IPS DF 6.9 (cell line): ENCODE measurements at regions not wholly inside any gene's neighbourhood (a gene's known extent, or its start where the extent isn't known, plus 50 kb on each side); places are given as distances from the start of the nearest gene placed in this dataset.

Experiments used
- DNase-seq: peaks from one replicate; pipeline ENCODE4 v3.0.0-alpha.2; 2013; ENCODE audit warnings: low read depth, low spot score
- H3K27ac ChIP-seq: one replicate; pipeline ENCODE4 v1.5.1; 2013; ENCODE audit warnings: low read length, control low read depth
- H3K27me3 ChIP-seq: 2 replicates; pipeline ENCODE4 v1.6.1; 2013; ENCODE audit warnings: mild to moderate bottlenecking, low read length; ENCODE audit not compliant: control insufficient read depth, insufficient read depth
- H3K36me3 ChIP-seq: 2 replicates; pipeline ENCODE4 v1.6.1; 2013; ENCODE audit warnings: low read length; ENCODE audit not compliant: control insufficient read depth, insufficient read depth
- H3K4me1 ChIP-seq: 2 replicates; pipeline ENCODE4 v1.6.1; 2013; ENCODE audit warnings: low read length; ENCODE audit not compliant: control insufficient read depth, insufficient read depth
- H3K4me3 ChIP-seq: 2 replicates; pipeline ENCODE4 v1.5.1; 2013; ENCODE audit warnings: mild to moderate bottlenecking, low read length
- H3K9me3 ChIP-seq: 2 replicates; pipeline ENCODE4 v1.6.1; 2013; ENCODE audit warnings: low read length, inconsistent platforms; ENCODE audit not compliant: control insufficient read depth, insufficient read depth
- WGBS: extraction: QIAGEN DNeasy Blood & Tissue Kit; methylation state at CpG from one replicate; pipeline ENCODE4 v1.1.7; 2013; ENCODE audit warnings: mixed read lengths, missing lambda C conversion rate; ENCODE audit not compliant: insufficient read length, insufficient coverage; 5-methylcytosine and 5-hydroxymethylcytosine counted together

GRCh38 chr2:5379811-5380210 lies 312.4 kb upstream of the SOX11 start:
- H3K4me1 ChIP-seq = no peaks in the 10 kb centered on the region
- no CpG with 5 or more reads among the region's 1 CpG for WGBS
- H3K4me3 ChIP-seq = no peak overlapping the region
- H3K9me3 ChIP-seq = no peaks in the 10 kb centered on the region
- DNase-seq = no peak
- no peaks in the 10 kb centered on the region for H3K27me3 ChIP-seq
- H3K27ac ChIP-seq = no peak overlapping the region
- no peaks in the 10 kb centered on the region for H3K36me3 ChIP-seq

- H3K36me3 ChIP-seq = no peaks in the 10 kb centered on the region
- H3K27me3 ChIP-seq = no peaks in the 10 kb centered on the region
- peaks cover 1% of the 10 kb centered on the region; the same call in 1 of the 2 replicates for H3K4me1 ChIP-seq
- no CpG with 5 or more reads among the region's 3 CpGs for WGBS
- DNase-seq = no peak
- H3K9me3 ChIP-seq = no peaks in the 10 kb centered on the region
- no peak overlapping the region for H3K27ac ChIP-seq
- H3K4me3 ChIP-seq = no peak overlapping the region
Measured at GRCh38 chr2:5385596-5385995, 306.6 kb upstream of the SOX11 start.

- DNase-seq = no peak
- no peaks in the 10 kb centered on the region for H3K36me3 ChIP-seq
- H3K27ac ChIP-seq = no peak overlapping the region
- peaks cover 1% of the 10 kb centered on the region; the same call in 1 of the 2 replicates for H3K4me1 ChIP-seq
- H3K4me3 ChIP-seq = no peak overlapping the region
- H3K9me3 ChIP-seq = no peaks in the 10 kb centered on the region
- no peaks in the 10 kb centered on the region for H3K27me3 ChIP-seq
- WGBS = no CpG with 5 or more reads among the region's 2 CpGs
Measured at GRCh38 chr2:5387406-5387805, 304.8 kb upstream of the SOX11 start.

DNA sequence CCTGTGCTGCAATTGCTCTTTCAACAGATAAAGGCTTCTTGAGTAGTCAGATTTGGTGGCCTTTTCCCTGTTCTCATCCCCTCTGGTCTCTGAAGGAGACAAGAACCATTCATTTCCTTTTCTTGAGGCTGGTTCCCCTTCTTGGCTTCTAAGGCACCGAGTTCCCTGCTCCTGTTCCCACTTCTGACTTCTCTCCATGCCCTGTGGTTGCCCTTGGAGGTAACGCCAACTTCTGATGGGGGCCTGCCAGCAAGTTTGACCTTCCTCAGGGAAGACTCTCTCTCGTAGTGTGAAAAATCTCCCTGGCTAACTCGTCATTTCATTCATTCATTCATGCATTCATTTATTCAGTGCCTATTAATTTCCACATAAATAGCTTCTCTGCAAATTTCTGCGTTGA lies 302.4 kb upstream of the SOX11 start:
- H3K27ac ChIP-seq = no peak overlapping the region
- H3K4me1 ChIP-seq = peaks cover 1% of the 10 kb centered on the region; the same call in 1 of the 2 replicates
- DNase-seq = no peak
- H3K27me3 ChIP-seq = no peaks in the 10 kb centered on the region
- no CpG with 5 or more reads among the region's 5 CpGs for WGBS
- H3K4me3 ChIP-seq = no peak overlapping the region
- H3K9me3 ChIP-seq = no peaks in the 10 kb centered on the region
- no peaks in the 10 kb centered on the region for H3K36me3 ChIP-seq

- Histone ChIP-seq H3K27ac (no peak overlapping the region), H3K9me3 (no peaks in the 10 kb centered on the region), H3K27me3 (no peaks in the 10 kb centered on the region), H3K4me1 (no peaks in the 10 kb centered on the region), H3K4me3 (no peak overlapping the region), H3K36me3 (no peaks in the 10 kb centered on the region)
- whole genome bisulfite sequencing = no CpG with 5 or more reads among the region's 5 CpGs
- DNase-seq = no peak
Measured at GRCh38 chr2:5391362-5391761, 300.8 kb upstream of the SOX11 start.

DNA sequence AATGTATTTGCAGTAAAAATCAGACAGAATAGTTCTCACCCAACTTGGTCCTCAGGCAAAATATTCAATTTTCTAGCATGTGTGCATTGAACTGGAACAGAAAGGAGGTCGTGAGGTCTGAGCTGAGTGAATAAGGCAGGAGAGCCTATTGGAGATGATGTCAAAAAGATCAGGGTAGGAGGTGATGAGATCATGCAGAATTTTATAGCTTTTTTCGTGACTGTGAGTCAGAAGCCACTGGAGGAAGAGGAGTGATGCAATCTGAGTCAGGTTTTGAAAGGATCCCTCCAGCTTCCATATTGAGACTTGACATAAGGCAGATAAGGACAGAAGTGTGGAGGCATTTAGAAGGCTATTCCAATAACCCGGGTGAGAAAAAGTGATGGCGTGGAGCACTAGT lies 299.5 kb upstream of the SOX11 start:
- no peaks in the 10 kb centered on the region for H3K36me3 ChIP-seq
- no CpG with 5 or more reads among the region's 4 CpGs for WGBS
- no peak overlapping the region for H3K27ac ChIP-seq
- no peak for DNase-seq
- H3K4me3 ChIP-seq = no peak overlapping the region
- no peaks in the 10 kb centered on the region for H3K9me3 ChIP-seq
- no peaks in the 10 kb centered on the region for H3K27me3 ChIP-seq
- no peaks in the 10 kb centered on the region for H3K4me1 ChIP-seq

- no CpG with 5 or more reads among the region's 2 CpGs for WGBS
- no peaks in the 10 kb centered on the region for H3K36me3 ChIP-seq
- no peaks in the 10 kb centered on the region for H3K27me3 ChIP-seq
- no peak overlapping the region for H3K4me3 ChIP-seq
- DNase-seq = no peak
- no peak overlapping the region for H3K27ac ChIP-seq
- H3K4me1 ChIP-seq = no peaks in the 10 kb centered on the region
- H3K9me3 ChIP-seq = no peaks in the 10 kb centered on the region
Measured at GRCh38 chr2:5393474-5393873, 298.7 kb upstream of the SOX11 start.

GRCh38 chr2:5394223-5394622 lies 298.0 kb upstream of the SOX11 start:
- Histone ChIP-seq H3K27me3 (no peaks in the 10 kb centered on the region), H3K4me1 (no peaks in the 10 kb centered on the region), H3K27ac (no peak overlapping the region), H3K36me3 (no peaks in the 10 kb centered on the region), H3K4me3 (no peak overlapping the region), H3K9me3 (no peaks in the 10 kb centered on the region)
- no CpG with 5 or more reads among the region's 5 CpGs for WGBS
- DNase-seq = no peak

- no peak for DNase-seq
- H3K4me1 ChIP-seq = no peaks in the 10 kb centered on the region
- H3K36me3 ChIP-seq = no peaks in the 10 kb centered on the region
- H3K4me3 ChIP-seq = no peak overlapping the region
- H3K9me3 ChIP-seq = no peaks in the 10 kb centered on the region
- no CpG with 5 or more reads among the region's 9 CpGs for WGBS
- H3K27me3 ChIP-seq = no peaks in the 10 kb centered on the region
- no peak overlapping the region for H3K27ac ChIP-seq
Measured at GRCh38 chr2:5401115-5401657, 291.0 kb upstream of the SOX11 start.

DNA sequence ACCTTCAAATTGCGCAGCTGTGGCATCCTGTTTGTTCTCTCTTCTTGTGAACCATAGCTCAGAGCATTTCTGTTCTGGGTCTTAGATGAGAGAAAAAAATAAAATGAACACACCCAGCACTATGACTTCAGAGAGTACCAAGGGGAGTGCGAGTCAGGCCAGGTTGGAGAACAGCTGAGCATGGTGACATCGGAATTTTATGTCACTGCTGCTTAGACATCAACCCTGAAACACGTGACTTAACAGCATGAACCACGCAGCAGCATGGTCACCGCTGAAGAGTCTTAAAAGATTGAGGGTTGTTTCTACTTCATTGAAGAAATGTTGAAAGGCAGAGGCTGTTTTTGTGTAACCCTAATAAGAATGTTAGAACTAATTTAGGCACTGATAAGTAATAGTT lies 288.8 kb upstream of the SOX11 start:
- Histone ChIP-seq H3K27ac (no peak overlapping the region), H3K9me3 (no peaks in the 10 kb centered on the region), H3K36me3 (no peaks in the 10 kb centered on the region), H3K4me3 (no peak overlapping the region), H3K27me3 (no peaks in the 10 kb centered on the region), H3K4me1 (no peaks in the 10 kb centered on the region)
- DNase-seq = no peak
- no CpG with 5 or more reads among the region's 6 CpGs for WGBS

DNA sequence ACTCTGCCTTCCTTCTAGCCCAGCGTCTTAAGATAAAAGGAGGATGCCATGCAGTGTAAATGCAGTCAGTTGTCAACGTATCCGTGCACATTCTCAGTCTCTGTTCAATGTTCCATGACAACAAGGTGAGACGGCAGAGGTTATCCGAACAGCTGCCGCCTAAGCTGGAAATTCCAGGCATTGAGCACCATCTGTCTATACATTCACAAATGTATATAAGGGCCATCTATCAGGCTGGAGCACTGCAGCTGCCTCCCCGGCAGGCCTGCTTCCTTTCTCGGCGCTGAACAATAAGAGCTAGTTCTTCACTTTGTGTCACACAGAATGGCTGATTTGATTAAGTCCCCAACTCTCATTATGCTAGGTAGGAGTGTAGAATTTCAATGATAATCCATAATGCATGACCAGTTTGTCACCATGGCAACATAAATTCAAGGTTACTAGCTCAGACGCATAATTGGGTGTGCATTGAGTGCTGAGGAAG lies 282.2 kb upstream of the SOX11 start:
- Histone ChIP-seq H3K27ac (no peak overlapping the region), H3K9me3 (no peaks in the 10 kb centered on the region), H3K4me1 (peaks cover 4% of the 10 kb centered on the region), H3K4me3 (no peak overlapping the region), H3K36me3 (no peaks in the 10 kb centered on the region), H3K27me3 (no peaks in the 10 kb centered on the region)
- WGBS = no CpG with 5 or more reads among the region's 10 CpGs
- no peak for DNase-seq
